ENCODE measurements at regions not wholly inside any gene's neighbourhood (a gene's known extent, or its start where the extent isn't known, plus 50 kb on each side); places are given as distances from the start of the nearest gene placed in this dataset.

- DNase-seq (ENCODE audit: insufficient read length, low spot score) (no peak), FAIRE-seq (no peak)
- TF ChIP-seq CTCF (IDR thresholded peaks at IDR 0.05; ENCODE audit: insufficient read depth, missing control alignments), result no peak
Measured at GRCh38 chr2:236752096-236752495, 182.5 kb downstream of the ACKR3 start.

GRCh38 chr2:236753606-236754270 is 184.1 kb downstream of the ACKR3 start:
- peak; percentile 44 for FAIRE-seq

DNA sequence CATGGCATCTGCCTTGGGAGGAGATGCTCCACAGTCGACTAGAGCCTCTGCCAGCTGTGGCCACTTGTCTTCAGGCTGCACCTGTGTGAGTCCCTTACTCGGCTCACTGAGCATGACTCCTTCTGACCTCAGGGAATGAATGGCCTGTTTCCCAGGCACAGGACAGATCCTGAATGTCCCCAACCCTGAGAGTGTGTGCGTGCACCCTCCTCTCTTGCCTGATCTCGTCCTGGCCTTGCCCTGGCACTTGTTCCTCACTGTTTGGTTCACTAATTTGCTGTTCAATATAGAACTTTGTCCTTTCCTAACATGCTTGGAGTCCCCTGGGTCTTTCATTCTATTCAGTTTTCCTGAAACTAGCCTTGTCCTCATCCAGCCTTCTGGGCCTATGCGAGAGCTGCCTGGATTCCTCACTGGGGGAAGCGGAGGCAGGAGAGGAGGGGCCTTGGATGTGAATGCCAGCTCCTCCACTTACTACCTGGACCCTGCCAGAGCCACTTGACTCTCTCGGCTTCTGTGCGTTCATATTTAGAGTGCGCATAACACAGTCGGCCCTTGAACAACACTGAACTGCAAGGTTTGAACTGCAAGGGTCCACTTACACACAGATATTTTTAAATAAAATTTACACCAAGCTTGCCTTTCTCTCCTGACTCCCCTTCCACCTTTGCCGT is 184.8 kb downstream of the ACKR3 start:
- no peak for TF ChIP-seq CTCF (IDR thresholded peaks at IDR 0.05; ENCODE audit: insufficient read depth, missing control alignments)
- DNase-seq (ENCODE audit: insufficient read length, low spot score) (no peak), FAIRE-seq (no peak)

More at GRCh38 chr2:236753606-236754270, 184.1 kb downstream of the ACKR3 start:
- DNase-seq (ENCODE audit: insufficient read length, low spot score), result no peak
- TF ChIP-seq CTCF (IDR thresholded peaks at IDR 0.05; ENCODE audit: insufficient read depth, missing control alignments), result no peak

DNA sequence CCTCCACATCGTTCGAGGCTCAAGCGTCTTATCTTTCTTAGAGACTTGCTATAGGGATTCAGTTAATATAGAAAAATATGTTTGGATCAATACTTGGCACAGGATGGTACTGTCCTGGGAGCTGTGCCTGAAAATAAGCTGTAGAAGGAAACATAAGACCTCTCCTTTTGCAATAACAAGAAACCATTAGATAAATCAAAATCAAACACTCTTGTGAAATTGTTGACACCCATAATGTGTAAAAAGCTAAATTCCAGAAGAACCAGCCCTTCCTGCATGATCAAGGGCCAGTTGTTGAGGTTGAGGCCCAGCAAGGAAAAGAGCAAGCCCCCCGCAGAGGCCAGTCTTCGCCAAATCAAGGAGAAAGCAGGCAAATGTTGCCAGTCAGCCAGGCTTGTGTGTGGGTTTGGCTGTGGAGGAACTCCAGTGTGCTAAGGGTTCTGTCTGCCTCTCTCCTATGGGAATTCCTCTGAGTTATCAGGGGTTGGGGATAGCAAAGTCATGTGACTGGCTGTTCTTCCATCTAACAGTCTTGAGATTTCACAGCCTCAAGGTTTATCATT is 185.7 kb downstream of the ACKR3 start:
- no peak for FAIRE-seq
- DNase-seq (ENCODE audit: insufficient read length, low spot score), result no peak
- TF ChIP-seq CTCF (IDR thresholded peaks at IDR 0.05; ENCODE audit: insufficient read depth, missing control alignments), result no peak

DNA sequence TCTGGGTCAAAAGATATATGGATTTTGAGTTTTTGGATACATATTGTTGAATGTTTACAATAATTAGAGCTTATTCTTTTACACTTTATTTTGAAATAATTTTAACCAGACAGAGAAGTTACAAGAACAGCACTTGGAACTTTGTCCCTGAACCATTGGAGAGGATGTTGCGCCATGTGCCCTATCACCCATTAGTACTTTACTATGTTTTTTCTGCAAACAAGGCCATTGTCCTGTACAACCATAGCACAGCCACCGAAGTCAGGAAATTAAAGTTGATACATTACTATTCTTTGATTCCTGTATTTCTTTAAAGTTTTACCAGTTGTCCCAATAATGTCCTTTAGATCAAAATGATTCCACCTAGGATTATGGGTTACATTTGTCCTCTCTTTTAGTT is 188.8 kb downstream of the ACKR3 start:
- FAIRE-seq, result no peak
- no peak for DNase-seq (ENCODE audit: insufficient read length, low spot score)
- no peak for TF ChIP-seq CTCF (IDR thresholded peaks at IDR 0.05; ENCODE audit: insufficient read depth, missing control alignments)

GRCh38 chr2:236760246-236760645 is 190.6 kb downstream of the ACKR3 start:
- DNase-seq (ENCODE audit: insufficient read length, low spot score) (no peak), FAIRE-seq (no peak)
- no peak for TF ChIP-seq CTCF (IDR thresholded peaks at IDR 0.05; ENCODE audit: insufficient read depth, missing control alignments)

- DNase-seq (ENCODE audit: insufficient read length, low spot score) (no peak), FAIRE-seq (no peak)
- no peak for TF ChIP-seq CTCF (IDR thresholded peaks at IDR 0.05; ENCODE audit: insufficient read depth, missing control alignments)
Measured at GRCh38 chr2:236761358-236761757, 191.7 kb downstream of the ACKR3 start.
